HPDE6-E6E7 (cell line): ENCODE measurements at regions not wholly inside any gene's neighbourhood (a gene's known extent, or its start where the extent isn't known, plus 50 kb on each side); places are given as distances from the start of the nearest gene placed in this dataset.
"Not testable (repeated sequence)": the region's sequence is repeated elsewhere in the genome, so short reads cannot be mapped to it uniquely, and the experiment has no call there.

Source experiments
- DNase-seq: peaks from one replicate; pipeline ENCODE4 v3.0.0; 2011; ENCODE audit warnings: missing footprints; ENCODE audit errors: extremely low spot score

- no peak for DNase-seq
Observed at GRCh38 chr4:147102596-147102995, 156.9 kb upstream of the TTC29 start.

- DNase-seq = peak; percentile 85
Observed at GRCh38 chr4:147103403-147103946, 157.8 kb upstream of the TTC29 start.

- no peak for DNase-seq
Observed at GRCh38 chr4:147104768-147105167, 159.1 kb upstream of the TTC29 start.

- no peak for DNase-seq
Observed at GRCh38 chr4:147108409-147108808, 162.7 kb upstream of the TTC29 start.

- DNase-seq = no peak
Observed at GRCh38 chr4:147109800-147110199, 164.1 kb upstream of the TTC29 start.

- DNase-seq = peak; percentile 26
Observed at GRCh38 chr4:147110473-147111367, 165.1 kb upstream of the TTC29 start.

- not testable (repeated sequence) for DNase-seq
Observed at GRCh38 chr4:147112196-147112595, 166.5 kb upstream of the TTC29 start.

GRCh38 chr4:147117431-147117830, 171.8 kb upstream of the TTC29 start:
- no peak for DNase-seq

- no peak for DNase-seq
Observed at GRCh38 chr4:147118528-147118927, 172.9 kb upstream of the TTC29 start.

- no peak for DNase-seq
Observed at GRCh38 chr4:147122685-147123084, 177.0 kb upstream of the TTC29 start.

GRCh38 chr4:147123146-147123545, 177.5 kb upstream of the TTC29 start:
- DNase-seq = no peak

GRCh38 chr4:147128787-147129186, 183.1 kb upstream of the TTC29 start:
- no peak for DNase-seq

- no peak for DNase-seq
Observed at GRCh38 chr4:147129687-147130086, 184.0 kb upstream of the TTC29 start.

GRCh38 chr4:147134536-147135210, 189.0 kb upstream of the TTC29 start:
- no peak for DNase-seq

- no peak for DNase-seq
Observed at GRCh38 chr4:147136310-147136709, 190.6 kb upstream of the TTC29 start.

GRCh38 chr4:147136751-147137150, 191.1 kb upstream of the TTC29 start:
- no peak for DNase-seq

GRCh38 chr4:147137280-147137679, 191.6 kb upstream of the TTC29 start:
- no peak for DNase-seq

GRCh38 chr4:147138171-147138570, 192.5 kb upstream of the TTC29 start:
- no peak for DNase-seq

- no peak for DNase-seq
Observed at GRCh38 chr4:147139455-147140198, 194.0 kb upstream of the TTC29 start.

- DNase-seq = no peak
Observed at GRCh38 chr4:147151763-147152162, 206.1 kb upstream of the TTC29 start.

GRCh38 chr4:147157860-147158701, 212.4 kb upstream of the TTC29 start:
- no peak for DNase-seq
